ENCODE measurements at regions not wholly inside any gene's neighbourhood (a gene's known extent, or its start where the extent isn't known, plus 50 kb on each side); places are given as distances from the start of the nearest gene placed in this dataset.

- no peak for DNase-seq (ENCODE audit: low read depth in 1 of 2, low spot score in 1 of 2)
- no peak overlapping the region for H3K4me3 ChIP-seq (replicated peaks; ENCODE audit: insufficient read depth, low read length)
- TF ChIP-seq CTCF (IDR thresholded peaks at IDR 0.05; ENCODE audit: insufficient read depth, low read length), result no peak
- no peak for TF ChIP-seq POLR2AphosphoS5 (IDR thresholded peaks at IDR 0.05; ENCODE audit: low read depth)
- no peak for TF ChIP-seq REST (IDR thresholded peaks at IDR 0.05; ENCODE audit: insufficient replicate concordance, low read depth)
- TF ChIP-seq GABPA (IDR thresholded peaks at IDR 0.05; ENCODE audit: low read depth), result no peak
- H3K27me3 ChIP-seq (ENCODE audit: insufficient read depth, poor library complexity, severe bottlenecking), result no peaks in the 10 kb centered on the region
- no peak overlapping the region for H3K27ac ChIP-seq (replicated peaks)
These were observed 525.2 kb downstream of the GLRX3 start for GRCh38 chr10:130661419-130661818.

DNA sequence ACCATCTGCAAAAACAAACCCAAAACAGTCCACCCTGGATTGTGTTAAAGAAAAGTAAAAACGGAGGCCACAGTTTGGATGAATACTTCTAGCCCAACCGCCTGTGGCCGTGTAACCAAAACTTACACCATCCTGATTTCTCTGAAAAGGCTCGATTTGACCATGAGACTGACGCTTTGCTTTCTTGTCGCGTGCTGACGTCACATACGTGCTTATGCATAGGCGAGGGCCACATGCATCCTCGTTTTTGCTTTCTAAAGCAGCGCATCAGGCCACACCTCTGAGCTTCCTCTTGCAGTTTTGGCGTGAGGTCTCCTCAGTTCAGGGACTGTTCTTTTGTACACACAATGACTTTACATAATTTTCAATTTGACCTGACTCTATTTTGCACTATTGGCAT lies 526.6 kb downstream of the GLRX3 start:
- DNase-seq (ENCODE audit: low read depth in 1 of 2, low spot score in 1 of 2), result no peak
- no peak overlapping the region for H3K27ac ChIP-seq (replicated peaks)
- H3K27me3 ChIP-seq (ENCODE audit: insufficient read depth, poor library complexity, severe bottlenecking), result no peaks in the 10 kb centered on the region

GRCh38 chr10:130664526-130664925 lies 528.3 kb downstream of the GLRX3 start:
- no peak for DNase-seq (ENCODE audit: low read depth in 1 of 2, low spot score in 1 of 2)
- Histone ChIP-seq H3K27ac (replicated peaks) (no peak overlapping the region), H3K4me3 (replicated peaks; ENCODE audit: insufficient read depth, low read length) (no peak overlapping the region), H3K27me3 (ENCODE audit: insufficient read depth, poor library complexity, severe bottlenecking) (no peaks in the 10 kb centered on the region)
- TF ChIP-seq GABPA (IDR thresholded peaks at IDR 0.05; ENCODE audit: low read depth) (no peak), SPI1 (IDR thresholded peaks at IDR 0.05; ENCODE audit: borderline replicate concordance, low read depth) (no peak), POLR2AphosphoS5 (IDR thresholded peaks at IDR 0.05; ENCODE audit: low read depth) (no peak), CTCF (IDR thresholded peaks at IDR 0.05; ENCODE audit: insufficient read depth, low read length) (no peak), REST (IDR thresholded peaks at IDR 0.05; ENCODE audit: insufficient replicate concordance, low read depth) (no peak)

More for the DNA sequence above, 526.6 kb downstream of the GLRX3 start:
- no peak overlapping the region for H3K4me3 ChIP-seq (replicated peaks; ENCODE audit: insufficient read depth, low read length)
- no peak for TF ChIP-seq POLR2AphosphoS5 (IDR thresholded peaks at IDR 0.05; ENCODE audit: low read depth)
- TF ChIP-seq REST (IDR thresholded peaks at IDR 0.05; ENCODE audit: insufficient replicate concordance, low read depth), result no peak
- no peak for TF ChIP-seq SPI1 (IDR thresholded peaks at IDR 0.05; ENCODE audit: borderline replicate concordance, low read depth)
- TF ChIP-seq GABPA (IDR thresholded peaks at IDR 0.05; ENCODE audit: low read depth), result no peak
- no peak for TF ChIP-seq CTCF (IDR thresholded peaks at IDR 0.05; ENCODE audit: insufficient read depth, low read length)
